Gastrocnemius medialis (tissue), 4 donors: ENCODE measurements at regions not wholly inside any gene's neighbourhood (a gene's known extent, or its start where the extent isn't known, plus 50 kb on each side); places are given as distances from the start of the nearest gene placed in this dataset.

Experiments used
- ATAC-seq, 2 donors: fragments of 150-250 bp; one replicate each; pipeline ENCODE4 v1.9.1; 2016
- DNase-seq, 2 donors: peaks; one replicate each; pipeline ENCODE4 v3.0.0-alpha.2; 2019
- H3K27ac ChIP-seq, 4 donors: fragments of 200-600 bp; sonication (generic); 1 replicate in 1 of 4; 2 replicates in 3 of 4; pipeline ENCODE4 v1.5.1; 2016 to 2018; ENCODE audit warnings: mild to moderate bottlenecking in 2 of 4, moderate library complexity in 1 of 4
- H3K27me3 ChIP-seq, 3 donors: fragments of 200-600 bp; sonication (generic) in 2 of 3; 1 replicate in 1 of 3; 2 replicates in 2 of 3; pipeline versions ENCODE4 v1.5.1 to v1.6.0; 2016 to 2019; ENCODE audit warnings: mild to moderate bottlenecking in 1 of 3, moderate library complexity in 1 of 3
- H3K36me3 ChIP-seq, 2 donors: fragments of 200-600 bp; sonication (generic) in 1 of 2; one replicate each; pipeline ENCODE4 v1.5.1; 2017 to 2018
- H3K4me1 ChIP-seq, 2 donors: fragments of 200-600 bp; sonication (generic) in 1 of 2; one replicate each; pipeline ENCODE4 v1.5.1; 2016 to 2017; ENCODE audit warnings: mild to moderate bottlenecking in 2 of 2
- H3K4me3 ChIP-seq, 4 donors: fragments of 200-600 bp; sonication (generic) in 3 of 4; 1 replicate in 1 of 4; 2 replicates in 3 of 4; pipeline ENCODE4 v1.5.1; 2016 to 2019; ENCODE audit warnings: mild to moderate bottlenecking in 2 of 4
- H3K9me3 ChIP-seq, 3 donors: fragments of 200-600 bp; sonication (generic) in 2 of 3; 1 replicate in 1 of 3; 2 replicates in 2 of 3; pipeline ENCODE4 v1.5.1; 2016 to 2019
- POLR2A ChIP-seq, 2 donors: fragments of 450-650 bp; IDR thresholded peaks; one replicate each; pipeline ENCODE4 v1.6.1; 2017; ENCODE audit warnings: antibody characterized with exemption in 2 of 2, mild to moderate bottlenecking in 2 of 2, moderate library complexity in 2 of 2
- in situ Hi-C, 4 donors: fragments of 200-750 bp; cut with MboI; loops; one replicate each; pipeline versions ENCODE4 v1.15.0 to v1.8.0; 2017; ENCODE audit warnings: low sequenced_read_pairs in 4 of 4
- intact Hi-C: fragments of 100-400 bp; cut with DNase I; formaldehyde crosslinking; loops from one replicate; pipeline ENCODE4 v1.15.1; 2023; ENCODE audit warnings: low total_unique reads
- TF ChIP-seq, protein P1 (sequence below), 5 experiments: fragments of 450-650 bp in 3 of 5; fragments of 200-600 bp in 2 of 5; sonication (generic) in 2 of 5; IDR thresholded peaks in 4 of 5; conservative IDR thresholded peaks in 1 of 5; 1 replicate in 4 of 5; 2 replicates in 1 of 5; pipeline ENCODE4 v1.5.1; 2016 to 2019; ENCODE audit warnings: antibody characterized with exemption in 5 of 5, mild to moderate bottlenecking in 3 of 5, moderate library complexity in 3 of 5

DNA sequence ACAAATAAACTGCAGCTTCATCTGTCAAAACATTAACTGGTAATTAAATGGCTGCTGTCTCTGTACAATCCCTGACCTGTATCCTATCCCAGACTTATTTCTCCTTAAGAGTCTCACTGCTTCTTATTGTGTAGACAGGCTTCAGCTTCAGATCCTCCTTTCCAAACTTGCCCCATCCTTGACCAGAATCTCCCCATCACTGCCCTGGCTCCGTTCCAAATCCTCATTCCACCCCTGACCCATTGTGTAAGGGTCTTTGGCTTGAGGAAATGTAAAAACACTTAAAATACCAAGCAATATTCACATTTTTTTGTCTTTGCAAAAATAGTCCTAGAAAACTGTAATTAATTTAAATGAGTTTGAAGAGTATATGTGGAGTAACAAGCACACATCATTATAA lies 152.6 kb upstream of the VEGFC start:
- in situ Hi-C loops (no loop called here), intact Hi-C loops (no loop called here)
- no peaks in the 10 kb centered on the region for H3K9me3 ChIP-seq
- ATAC-seq (no peak), DNase-seq (no peak)
- H3K27ac ChIP-seq = no peak overlapping the region
- H3K4me1 ChIP-seq = no peaks in the 10 kb centered on the region
- no peak for TF ChIP-seq POLR2A (IDR thresholded peaks at IDR 0.05)
- TF ChIP-seq, protein P1, sequence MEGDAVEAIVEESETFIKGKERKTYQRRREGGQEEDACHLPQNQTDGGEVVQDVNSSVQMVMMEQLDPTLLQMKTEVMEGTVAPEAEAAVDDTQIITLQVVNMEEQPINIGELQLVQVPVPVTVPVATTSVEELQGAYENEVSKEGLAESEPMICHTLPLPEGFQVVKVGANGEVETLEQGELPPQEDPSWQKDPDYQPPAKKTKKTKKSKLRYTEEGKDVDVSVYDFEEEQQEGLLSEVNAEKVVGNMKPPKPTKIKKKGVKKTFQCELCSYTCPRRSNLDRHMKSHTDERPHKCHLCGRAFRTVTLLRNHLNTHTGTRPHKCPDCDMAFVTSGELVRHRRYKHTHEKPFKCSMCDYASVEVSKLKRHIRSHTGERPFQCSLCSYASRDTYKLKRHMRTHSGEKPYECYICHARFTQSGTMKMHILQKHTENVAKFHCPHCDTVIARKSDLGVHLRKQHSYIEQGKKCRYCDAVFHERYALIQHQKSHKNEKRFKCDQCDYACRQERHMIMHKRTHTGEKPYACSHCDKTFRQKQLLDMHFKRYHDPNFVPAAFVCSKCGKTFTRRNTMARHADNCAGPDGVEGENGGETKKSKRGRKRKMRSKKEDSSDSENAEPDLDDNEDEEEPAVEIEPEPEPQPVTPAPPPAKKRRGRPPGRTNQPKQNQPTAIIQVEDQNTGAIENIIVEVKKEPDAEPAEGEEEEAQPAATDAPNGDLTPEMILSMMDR (IDR thresholded peaks at IDR 0.05 in 4 of 5, conservative IDR thresholded peaks at IDR 0.05 in 1 of 5) = no peak
- H3K36me3 ChIP-seq = no peaks in the 10 kb centered on the region
- no peak overlapping the region for H3K4me3 ChIP-seq
- H3K27me3 ChIP-seq = no peaks in the 10 kb centered on the region

DNA sequence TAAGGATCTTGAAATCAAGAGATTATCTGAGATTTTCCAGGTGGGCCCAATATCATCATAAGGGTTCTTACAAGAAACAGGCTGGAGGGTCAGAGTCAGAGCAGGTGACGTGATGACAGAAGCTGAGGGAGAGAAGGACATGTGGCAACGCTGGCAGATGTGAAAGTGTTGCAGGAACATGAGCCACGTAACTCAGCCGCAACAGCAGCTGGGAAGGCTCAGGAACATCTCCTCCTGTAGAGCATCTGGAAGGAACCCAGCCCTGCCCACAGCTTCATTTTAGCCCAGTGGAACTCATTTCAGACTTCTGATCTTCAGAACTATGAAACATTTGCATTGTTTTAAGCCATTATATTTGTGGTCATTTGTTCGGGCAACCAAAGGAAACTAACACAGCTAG lies 156.3 kb upstream of the VEGFC start:
- Histone ChIP-seq H3K27ac (no peak overlapping the region), H3K27me3 (no peaks in the 10 kb centered on the region), H3K4me3 (no peak overlapping the region), H3K4me1 (no peaks in the 10 kb centered on the region), H3K9me3 (no peaks in the 10 kb centered on the region), H3K36me3 (no peaks in the 10 kb centered on the region)
- DNase-seq = no peak
- TF ChIP-seq, protein P1 (IDR thresholded peaks at IDR 0.05 in 4 of 5, conservative IDR thresholded peaks at IDR 0.05 in 1 of 5) = no peak
- ATAC-seq = no peak
- intact Hi-C loops = no loop called here
- in situ Hi-C loops = no loop called here

DNA sequence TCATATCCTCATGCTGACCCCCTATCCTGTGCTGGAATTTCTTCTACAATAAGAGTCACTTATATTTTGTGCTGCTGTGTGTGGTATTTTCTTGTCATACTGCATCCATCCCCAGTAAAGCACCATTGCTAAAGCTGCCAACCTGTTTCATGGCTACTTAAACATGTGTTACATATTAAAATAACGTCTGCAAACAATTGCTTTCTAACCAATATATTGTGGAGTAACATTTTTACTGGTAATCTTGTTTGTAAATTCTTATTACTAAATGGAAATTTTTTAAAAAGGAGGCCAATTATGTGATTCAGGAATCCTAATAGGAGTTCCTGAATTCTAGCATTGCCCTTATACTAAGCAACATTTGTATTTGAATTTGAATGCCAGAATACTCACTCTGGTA lies 160.3 kb upstream of the VEGFC start:
- no peak for ATAC-seq
- Histone ChIP-seq H3K4me3 (no peak overlapping the region), H3K27ac (no peak overlapping the region), H3K4me1 (no peaks in the 10 kb centered on the region), H3K9me3 (no peaks in the 10 kb centered on the region), H3K36me3 (no peaks in the 10 kb centered on the region), H3K27me3 (no peaks in the 10 kb centered on the region)
- no peak for DNase-seq
- TF ChIP-seq, protein P1 (IDR thresholded peaks at IDR 0.05 in 4 of 5, conservative IDR thresholded peaks at IDR 0.05 in 1 of 5) = no peak
- no peak for TF ChIP-seq POLR2A (IDR thresholded peaks at IDR 0.05)
- intact Hi-C loops = no loop called here
- in situ Hi-C loops = no loop called here

DNA sequence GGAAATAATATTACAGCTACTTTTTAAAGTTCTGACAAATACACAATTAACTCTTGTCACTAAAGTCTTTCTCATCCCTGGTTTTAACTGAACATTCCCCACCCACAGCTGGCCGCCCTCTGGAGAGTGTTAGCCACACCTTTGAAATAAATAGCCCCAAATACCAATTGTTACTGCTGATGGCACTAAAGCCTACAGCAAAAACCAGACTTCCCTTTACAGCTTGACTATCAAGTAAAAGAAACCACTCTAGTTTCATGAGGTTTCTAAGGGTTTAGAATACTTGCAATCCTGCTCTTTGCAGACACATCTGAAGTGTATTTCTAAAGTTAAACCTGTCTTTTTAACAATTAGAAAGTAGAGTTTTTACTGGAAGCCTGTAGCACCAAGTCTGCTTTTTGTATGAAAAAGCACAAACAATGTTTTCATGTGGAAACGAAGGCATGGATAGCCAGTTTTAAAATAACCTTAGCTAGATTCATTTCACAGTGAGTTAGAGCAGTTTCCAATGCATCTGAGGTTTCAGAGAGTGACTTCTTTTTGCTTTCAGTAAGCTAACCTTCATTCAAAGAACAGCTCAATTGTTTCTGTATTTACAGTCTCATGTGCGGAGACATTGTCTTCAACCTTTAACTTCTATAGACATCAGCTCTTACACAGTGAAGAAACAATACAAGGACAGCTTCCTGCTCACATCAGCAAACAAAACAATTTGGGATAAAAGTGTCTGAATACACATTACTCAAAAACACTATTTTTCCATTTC lies 164.8 kb upstream of the VEGFC start:
- Histone ChIP-seq H3K36me3 (no peaks in the 10 kb centered on the region), H3K4me1 (no peaks in the 10 kb centered on the region), H3K4me3 (no peak overlapping the region), H3K27ac (no peak overlapping the region), H3K27me3 (no peaks in the 10 kb centered on the region), H3K9me3 (no peaks in the 10 kb centered on the region)
- ATAC-seq = no peak
- DNase-seq = no peak
- intact Hi-C loops (no loop called here), in situ Hi-C loops (no loop called here)
- no peak for TF ChIP-seq POLR2A (IDR thresholded peaks at IDR 0.05)
- TF ChIP-seq, protein P1 (IDR thresholded peaks at IDR 0.05 in 4 of 5, conservative IDR thresholded peaks at IDR 0.05 in 1 of 5) = no peak

DNA sequence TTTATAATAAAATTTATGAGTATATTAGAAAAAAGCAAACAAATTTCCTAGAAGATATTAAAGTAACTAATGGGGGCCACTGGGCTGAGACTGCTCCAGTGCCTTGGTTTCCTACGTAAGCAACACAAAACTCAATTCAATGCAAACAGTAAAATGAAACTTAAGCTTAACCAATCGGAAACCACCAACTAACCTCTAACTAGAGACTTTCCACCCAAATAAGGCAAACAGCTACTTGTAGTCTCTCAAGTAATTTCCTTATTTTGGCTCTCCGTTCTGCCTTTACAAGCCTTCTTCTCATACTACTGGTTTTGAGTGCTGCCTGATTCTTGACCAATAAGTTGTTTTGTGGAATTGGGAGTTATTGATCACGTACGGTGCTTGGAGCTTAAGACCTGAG lies 167.3 kb upstream of the VEGFC start:
- DNase-seq (no peak), ATAC-seq (no peak)
- no peaks in the 10 kb centered on the region for H3K9me3 ChIP-seq
- intact Hi-C loops = no loop called here
- no peak overlapping the region for H3K4me3 ChIP-seq
- H3K4me1 ChIP-seq = no peaks in the 10 kb centered on the region
- in situ Hi-C loops = no loop called here
- TF ChIP-seq POLR2A (IDR thresholded peaks at IDR 0.05) = no peak
- TF ChIP-seq, protein P1 (IDR thresholded peaks at IDR 0.05 in 4 of 5, conservative IDR thresholded peaks at IDR 0.05 in 1 of 5) = no peak
- no peaks in the 10 kb centered on the region for H3K36me3 ChIP-seq
- H3K27me3 ChIP-seq = no peaks in the 10 kb centered on the region
- no peak overlapping the region for H3K27ac ChIP-seq
